ENCODE measurements at regions not wholly inside any gene's neighbourhood (a gene's known extent, or its start where the extent isn't known, plus 50 kb on each side); places are given as distances from the start of the nearest gene placed in this dataset.
"Not testable (repeated sequence)": the region's sequence is repeated elsewhere in the genome, so short reads cannot be mapped to it uniquely, and the experiment has no call there.

- DNase-seq (ENCODE audit: low read depth) = not testable (repeated sequence)
Observed at GRCh38 chr17:15802917-15803316, 70.8 kb downstream of the TBC1D26 start.

GRCh38 chr17:15806825-15807224, 74.7 kb downstream of the TBC1D26 start:
- not testable (repeated sequence) for DNase-seq (ENCODE audit: low read depth)

GRCh38 chr17:15813388-15813787, 81.3 kb downstream of the TBC1D26 start:
- DNase-seq (ENCODE audit: low read depth) = not testable (repeated sequence)

GRCh38 chr17:15814003-15814402, 81.9 kb downstream of the TBC1D26 start:
- DNase-seq (ENCODE audit: low read depth) = not testable (repeated sequence)

- not testable (repeated sequence) for DNase-seq (ENCODE audit: low read depth)
Observed at GRCh38 chr17:15817861-15818260, 85.8 kb downstream of the TBC1D26 start.

GRCh38 chr17:15822280-15822679, 90.2 kb downstream of the TBC1D26 start:
- DNase-seq (ENCODE audit: low read depth) = not testable (repeated sequence)

- peak; percentile 53 for DNase-seq (ENCODE audit: low read depth)
Observed at GRCh38 chr17:15828727-15829314, 96.7 kb downstream of the TBC1D26 start.

- not testable (repeated sequence) for DNase-seq (ENCODE audit: low read depth)
Observed at GRCh38 chr17:15830221-15830620, 98.1 kb downstream of the TBC1D26 start.

- not testable (repeated sequence) for DNase-seq (ENCODE audit: low read depth)
Observed at GRCh38 chr17:15831182-15831581, 99.1 kb downstream of the TBC1D26 start.

GRCh38 chr17:15832921-15833480, 100.9 kb downstream of the TBC1D26 start:
- DNase-seq (ENCODE audit: low read depth) = not testable (repeated sequence)

- DNase-seq (ENCODE audit: low read depth) = not testable (repeated sequence)
Observed at GRCh38 chr17:15833890-15834289, 101.8 kb downstream of the TBC1D26 start.

GRCh38 chr17:15835481-15835880, 103.4 kb downstream of the TBC1D26 start:
- DNase-seq (ENCODE audit: low read depth) = not testable (repeated sequence)

GRCh38 chr17:15836249-15836982, 104.3 kb downstream of the TBC1D26 start:
- not testable (repeated sequence) for DNase-seq (ENCODE audit: low read depth)

GRCh38 chr17:15836991-15837390, 104.9 kb downstream of the TBC1D26 start:
- not testable (repeated sequence) for DNase-seq (ENCODE audit: low read depth)

GRCh38 chr17:15847447-15848229, 97.3 kb upstream of the ADORA2B start:
- not testable (repeated sequence) for DNase-seq (ENCODE audit: low read depth)

- DNase-seq (ENCODE audit: low read depth) = not testable (repeated sequence)
Observed at GRCh38 chr17:15849054-15849453, 95.9 kb upstream of the ADORA2B start.

GRCh38 chr17:15850071-15850470, 94.9 kb upstream of the ADORA2B start:
- not testable (repeated sequence) for DNase-seq (ENCODE audit: low read depth)

- DNase-seq (ENCODE audit: low read depth) = not testable (repeated sequence)
Observed at GRCh38 chr17:15850687-15851086, 94.2 kb upstream of the ADORA2B start.

- DNase-seq (ENCODE audit: low read depth) = not testable (repeated sequence)
Observed at GRCh38 chr17:15852863-15853262, 92.1 kb upstream of the ADORA2B start.

GRCh38 chr17:15856191-15856590, 88.7 kb upstream of the ADORA2B start:
- DNase-seq (ENCODE audit: low read depth) = not testable (repeated sequence)

- DNase-seq (ENCODE audit: low read depth) = not testable (repeated sequence)
Observed at GRCh38 chr17:15856745-15857144, 88.2 kb upstream of the ADORA2B start.

- DNase-seq (ENCODE audit: low read depth) = not testable (repeated sequence)
Observed at GRCh38 chr17:15858082-15858481, 86.8 kb upstream of the ADORA2B start.

Data from stimulated activated CD8-positive, alpha-beta memory T cell treated with anti-CD3 and anti-CD28 coated beads, Interleukin-15, amount 100 ng/mL, for 24 hours (primary cell).